ENCODE measurements at regions not wholly inside any gene's neighbourhood (a gene's known extent, or its start where the extent isn't known, plus 50 kb on each side); places are given as distances from the start of the nearest gene placed in this dataset.
"Not testable (repeated sequence)": the region's sequence is repeated elsewhere in the genome, so short reads cannot be mapped to it uniquely, and the experiment has no call there.

DNA sequence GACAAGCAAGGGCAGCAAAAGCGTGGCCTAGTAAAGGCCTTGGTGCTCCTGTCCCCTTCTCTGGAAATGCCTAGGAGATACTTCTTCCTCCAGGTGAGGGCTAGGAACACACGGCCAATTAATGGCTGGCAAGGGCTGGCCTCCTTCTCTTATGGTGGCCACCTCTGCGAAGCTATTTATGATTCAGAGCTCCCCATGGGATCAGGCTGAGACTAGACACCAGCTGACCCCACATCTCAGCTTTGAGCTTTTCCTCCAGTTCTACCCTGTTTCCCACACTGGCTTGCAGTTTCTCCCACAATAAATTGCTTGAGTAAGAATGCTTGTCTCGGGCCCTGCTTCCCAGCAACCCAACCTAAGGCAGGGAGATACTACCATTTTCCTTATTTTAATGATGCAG is 53.7 kb downstream of the CAMK2N1 start:
- no peak for DNase-seq (ENCODE audit: low spot score)

DNA sequence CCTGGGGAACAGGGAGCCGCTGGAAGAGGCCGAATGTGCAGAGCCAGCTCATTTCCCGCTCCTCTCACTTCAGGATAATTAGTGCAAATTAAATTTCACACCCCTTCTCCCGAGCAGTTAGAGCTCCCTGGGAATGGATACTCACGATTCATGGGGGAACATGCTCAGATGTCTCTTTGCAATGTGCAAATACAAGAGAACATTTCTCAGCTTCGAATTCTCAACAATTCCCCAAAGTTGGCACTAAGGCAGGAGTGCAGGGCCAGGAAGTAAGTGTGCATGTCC is 54.9 kb downstream of the CAMK2N1 start:
- DNase-seq (ENCODE audit: low spot score), result no peak

DNA sequence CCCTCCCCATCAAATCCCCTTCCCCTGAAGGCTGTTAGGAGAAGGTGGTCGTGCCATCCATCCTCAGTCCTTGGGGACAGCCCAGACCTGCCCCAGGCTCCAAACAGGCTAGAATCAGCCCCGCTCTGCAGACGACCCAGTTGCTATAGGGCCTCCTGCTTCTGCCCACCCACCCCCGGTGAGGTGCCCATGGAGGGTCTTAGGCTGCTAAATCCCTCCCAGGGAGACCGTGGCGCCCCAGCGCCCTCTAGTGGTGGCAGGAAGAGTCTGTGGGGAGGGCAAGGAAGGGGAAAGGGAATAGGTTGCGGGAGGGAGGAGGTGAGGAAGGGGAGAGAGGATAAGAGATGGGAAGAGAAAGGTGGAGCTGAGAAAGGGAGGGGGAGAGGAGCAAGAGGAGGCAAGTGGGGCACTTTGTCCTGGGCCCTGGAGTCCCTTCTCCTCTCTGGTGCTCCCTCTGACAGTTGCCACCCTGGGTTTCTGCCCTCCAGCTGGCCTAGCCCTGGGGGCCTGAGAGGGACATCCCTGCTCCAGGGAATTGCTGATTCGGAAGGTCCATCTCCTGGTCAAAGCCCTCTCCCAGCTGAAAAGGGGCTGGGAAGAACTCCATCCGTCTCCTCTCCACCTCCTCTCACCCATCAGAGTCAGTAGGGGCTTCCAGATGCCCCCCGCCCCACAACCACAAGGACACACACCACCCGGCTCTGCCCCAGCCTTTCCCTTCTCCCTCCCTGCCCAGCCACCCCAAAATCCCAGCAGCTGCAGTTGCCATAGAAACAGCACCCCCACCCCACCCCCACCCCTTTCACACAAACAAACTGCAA is 55.4 kb downstream of the CAMK2N1 start:
- peak; percentile 63 for DNase-seq (ENCODE audit: low spot score)

GRCh38 chr1:20429296-20429695 is 56.7 kb downstream of the CAMK2N1 start:
- DNase-seq (ENCODE audit: low spot score), result no peak

DNA sequence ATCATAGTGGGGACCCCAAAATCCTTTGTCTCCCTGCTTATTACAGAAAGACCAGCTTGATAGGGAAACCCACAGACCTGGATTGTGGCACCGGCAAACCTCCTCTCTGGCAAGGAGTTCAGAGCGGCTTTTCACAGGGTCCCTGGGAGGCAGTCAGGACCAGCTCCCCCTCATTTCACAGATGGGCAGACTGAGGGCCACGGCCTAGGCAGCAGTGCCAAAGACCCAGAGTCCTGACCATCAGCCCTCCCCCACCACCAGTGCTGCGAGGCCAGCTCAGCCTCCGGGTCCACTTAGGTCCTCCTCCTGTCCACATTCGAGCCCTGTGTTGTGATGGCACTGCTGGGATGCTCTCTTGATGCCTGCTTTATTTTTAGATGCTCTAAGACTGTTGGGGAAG is 57.2 kb downstream of the CAMK2N1 start:
- no peak for DNase-seq (ENCODE audit: low spot score)

GRCh38 chr1:20426923-20427322 is 59.1 kb downstream of the CAMK2N1 start:
- DNase-seq (ENCODE audit: low spot score), result no peak

GRCh38 chr1:20426371-20426770 is 59.6 kb downstream of the CAMK2N1 start:
- no peak for DNase-seq (ENCODE audit: low spot score)

DNA sequence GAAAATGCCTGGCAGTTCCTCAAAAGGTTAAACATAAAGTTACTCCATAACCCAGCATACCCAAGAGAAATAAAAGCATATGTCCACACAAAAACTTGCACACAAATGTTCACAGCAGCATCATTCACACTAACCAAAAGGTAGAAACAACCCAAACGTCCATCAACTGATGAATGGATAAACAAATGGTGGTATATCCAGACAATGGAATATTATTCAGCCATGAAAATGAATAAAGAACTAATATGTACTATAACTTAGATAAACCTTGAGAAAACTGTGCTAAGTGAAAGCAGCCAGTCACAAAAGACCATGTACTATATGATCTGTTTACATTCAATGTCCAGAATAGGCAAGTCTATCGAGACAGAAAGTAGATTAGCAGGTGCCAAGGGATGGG is 60.4 kb downstream of the CAMK2N1 start:
- DNase-seq (ENCODE audit: low spot score), result no peak

DNA sequence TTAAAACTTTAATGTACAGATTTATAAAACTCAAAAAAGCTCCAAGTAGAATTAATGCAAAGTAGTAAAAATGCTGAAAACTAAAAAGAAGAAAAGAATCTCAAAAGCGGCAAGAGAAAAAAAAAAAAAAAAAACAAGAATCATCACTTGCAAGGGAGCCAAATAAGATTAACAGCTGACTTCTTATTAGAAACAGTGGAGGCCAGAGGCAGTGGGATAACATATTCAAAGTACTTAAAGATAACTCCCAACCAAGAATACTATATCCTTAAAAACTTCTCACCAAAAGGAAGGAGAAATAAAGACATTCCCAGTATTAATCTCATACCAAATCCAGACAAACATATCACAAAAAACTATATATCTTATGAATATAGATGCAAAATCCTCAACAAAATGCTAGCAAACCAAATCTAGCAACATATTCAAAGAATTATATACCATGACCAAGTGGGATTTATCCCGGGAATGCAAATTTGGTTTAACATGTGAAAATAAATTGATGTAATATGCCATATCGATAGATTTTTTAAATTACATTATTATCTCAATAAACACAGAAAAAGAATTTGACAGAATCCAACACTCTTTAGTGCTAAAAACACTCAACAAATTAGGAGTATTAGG is 62.7 kb downstream of the CAMK2N1 start:
- DNase-seq (ENCODE audit: low spot score), result no peak

DNA sequence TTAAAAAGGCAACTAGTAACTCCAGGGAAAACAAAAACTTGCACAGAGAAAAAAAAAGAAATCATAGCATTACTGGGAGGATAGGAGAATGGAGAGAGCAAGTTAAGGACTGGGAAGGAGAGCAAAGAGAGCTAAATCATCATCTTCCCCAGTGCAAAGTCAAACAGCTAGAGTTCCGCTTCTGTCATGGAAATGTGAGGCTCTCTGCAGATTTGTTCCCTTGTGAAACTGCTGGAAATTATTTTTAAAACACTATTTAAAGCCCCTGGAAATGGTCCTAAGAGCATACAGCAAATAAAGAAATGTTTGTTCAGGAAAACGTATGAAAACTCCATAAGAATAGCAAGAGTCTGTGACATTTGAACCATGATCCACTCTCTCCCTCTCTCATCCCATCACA is 64.6 kb downstream of the CAMK2N1 start:
- DNase-seq (ENCODE audit: low spot score), result no peak

- DNase-seq (ENCODE audit: low spot score), result no peak
Observed at GRCh38 chr1:20417581-20417980, 68.4 kb downstream of the CAMK2N1 start.

GRCh38 chr1:20416706-20417105 is 69.3 kb downstream of the CAMK2N1 start:
- DNase-seq (ENCODE audit: low spot score), result no peak

DNA sequence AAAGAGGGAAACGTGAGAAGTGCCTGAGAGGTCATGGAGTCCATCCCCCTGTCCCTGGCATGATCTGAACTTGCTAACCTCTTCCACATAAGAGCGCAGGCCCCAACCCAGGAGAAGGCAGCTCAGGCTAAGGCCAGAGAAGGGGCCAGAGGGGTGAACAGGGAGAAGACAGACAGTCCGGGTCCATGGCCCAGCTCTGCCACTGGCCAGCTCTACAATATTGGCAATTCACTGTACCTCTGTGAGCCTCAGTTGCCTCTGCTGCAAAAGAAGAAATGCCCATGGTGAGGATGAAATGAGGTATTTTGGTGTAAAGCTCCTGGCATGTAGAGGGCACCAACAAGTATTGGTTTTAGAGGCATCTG is 72.3 kb downstream of the CAMK2N1 start:
- no peak for DNase-seq (ENCODE audit: low spot score)

DNA sequence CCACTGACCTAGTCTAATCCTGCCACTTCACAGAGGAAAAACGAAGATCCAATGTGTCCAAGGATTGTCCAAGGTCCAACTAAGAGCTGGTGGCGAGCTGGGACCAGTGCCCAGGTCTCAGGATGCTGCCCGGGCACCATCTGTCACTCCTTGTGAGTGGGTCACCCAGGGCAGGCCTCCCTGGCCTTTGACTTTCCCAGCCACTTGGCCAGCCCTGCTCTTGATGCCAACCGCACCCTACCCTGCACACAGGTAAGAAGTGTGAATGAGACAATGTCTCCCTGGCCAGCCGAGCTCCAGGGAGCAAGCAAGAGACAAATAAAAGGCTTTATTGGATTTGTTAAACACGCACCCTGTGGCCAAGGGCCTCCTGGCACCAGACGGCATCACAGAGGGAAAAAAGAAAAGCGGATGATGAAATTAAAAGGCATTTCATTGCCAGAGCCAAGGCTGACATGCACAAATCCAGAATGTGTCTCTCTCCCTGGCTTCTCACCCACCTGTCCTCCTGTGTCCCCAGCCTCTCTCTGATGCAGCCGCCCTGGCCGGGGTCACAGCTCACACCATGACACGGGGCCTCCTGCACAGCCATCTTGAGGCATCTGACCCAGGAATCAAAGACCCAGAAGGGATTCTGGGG is 72.8 kb downstream of the CAMK2N1 start:
- no peak for DNase-seq (ENCODE audit: low spot score)

DNA sequence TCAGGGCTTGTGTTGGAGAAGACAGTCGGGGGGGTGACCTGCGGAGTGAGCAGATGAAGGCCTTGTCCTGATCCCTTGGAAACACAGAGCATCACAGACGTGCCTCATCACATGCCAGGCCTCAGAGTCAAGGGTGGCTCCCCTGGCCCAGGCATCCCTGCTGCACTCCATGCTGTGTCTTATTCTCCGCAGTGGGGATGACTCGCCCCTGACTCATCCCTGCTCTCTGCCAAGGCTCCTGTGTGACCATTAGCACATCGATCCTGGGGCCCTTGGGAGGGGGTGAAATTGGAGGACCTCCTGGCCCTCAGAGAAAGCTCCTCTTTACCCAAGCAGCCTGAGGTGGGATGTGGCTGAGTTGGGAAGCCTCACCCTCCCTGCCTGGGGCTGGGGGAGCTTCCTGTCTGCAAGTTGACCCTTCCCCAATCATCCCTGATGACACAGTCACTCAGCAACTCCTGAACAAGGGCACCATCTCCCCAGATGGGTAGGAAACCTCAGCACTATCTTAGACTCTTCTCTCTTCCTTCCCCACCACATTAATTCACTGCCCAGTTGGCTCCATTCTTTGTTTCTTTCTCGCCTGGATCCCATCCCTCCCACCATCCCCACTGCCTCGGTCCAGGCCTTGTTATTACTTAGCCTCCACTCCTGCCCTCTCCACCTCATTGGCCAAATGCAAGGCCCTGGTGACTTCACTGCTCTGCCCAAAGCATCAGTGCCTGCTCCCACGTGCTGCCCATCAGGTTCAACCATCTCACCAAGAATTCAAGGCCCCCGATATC is 74.6 kb downstream of the CAMK2N1 start:
- no peak for DNase-seq (ENCODE audit: low spot score)

GRCh38 chr1:20410503-20410902 is 75.5 kb downstream of the CAMK2N1 start:
- peak; percentile 64 for DNase-seq (ENCODE audit: low spot score)

DNA sequence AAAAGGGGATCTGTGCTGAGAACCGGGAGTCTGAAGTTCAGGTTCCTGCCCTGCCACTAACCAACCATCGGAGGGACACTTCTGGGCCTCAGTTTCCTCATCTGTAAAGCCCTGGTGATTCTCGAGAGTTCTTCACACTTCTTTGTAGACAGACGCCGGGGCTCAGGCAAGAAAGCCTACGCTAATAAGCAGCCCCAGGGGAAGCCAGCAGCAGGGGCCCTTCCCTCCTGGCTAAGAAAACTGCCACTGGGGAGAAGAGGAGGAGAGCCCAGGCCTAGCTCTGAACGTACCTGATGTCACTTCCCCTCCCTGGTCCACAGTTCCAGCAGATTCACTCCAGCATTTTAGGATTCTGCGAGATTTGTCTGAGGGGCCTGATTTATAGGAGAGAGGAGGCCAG is 76.0 kb downstream of the CAMK2N1 start:
- no peak for DNase-seq (ENCODE audit: low spot score)

- no peak for DNase-seq (ENCODE audit: low spot score)
Observed at GRCh38 chr1:20409012-20409411, 77.0 kb downstream of the CAMK2N1 start.

DNA sequence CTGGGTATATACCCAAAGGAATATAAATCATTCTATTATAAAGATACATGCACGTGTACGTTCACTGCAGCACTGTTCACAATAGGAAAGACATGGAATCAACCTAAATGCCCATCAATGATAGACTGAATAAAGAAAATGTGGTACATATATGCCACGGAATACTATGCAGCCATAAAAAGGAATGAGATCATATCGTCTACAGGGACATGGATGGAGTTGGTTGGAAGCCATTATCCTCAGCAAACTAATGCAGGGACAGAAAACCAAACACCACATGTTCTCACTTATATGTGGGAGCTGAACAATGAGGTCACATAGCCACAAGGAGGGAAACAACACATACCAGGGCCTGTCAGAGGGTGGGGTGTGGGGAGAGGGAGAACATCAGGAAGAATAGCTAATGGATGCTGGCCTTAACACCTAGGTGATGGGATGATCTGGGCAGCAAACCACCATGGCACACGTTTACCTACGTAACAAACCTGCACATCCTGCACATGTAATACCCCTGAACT is 77.8 kb downstream of the CAMK2N1 start:
- not testable (repeated sequence) for DNase-seq (ENCODE audit: low spot score)

DNA sequence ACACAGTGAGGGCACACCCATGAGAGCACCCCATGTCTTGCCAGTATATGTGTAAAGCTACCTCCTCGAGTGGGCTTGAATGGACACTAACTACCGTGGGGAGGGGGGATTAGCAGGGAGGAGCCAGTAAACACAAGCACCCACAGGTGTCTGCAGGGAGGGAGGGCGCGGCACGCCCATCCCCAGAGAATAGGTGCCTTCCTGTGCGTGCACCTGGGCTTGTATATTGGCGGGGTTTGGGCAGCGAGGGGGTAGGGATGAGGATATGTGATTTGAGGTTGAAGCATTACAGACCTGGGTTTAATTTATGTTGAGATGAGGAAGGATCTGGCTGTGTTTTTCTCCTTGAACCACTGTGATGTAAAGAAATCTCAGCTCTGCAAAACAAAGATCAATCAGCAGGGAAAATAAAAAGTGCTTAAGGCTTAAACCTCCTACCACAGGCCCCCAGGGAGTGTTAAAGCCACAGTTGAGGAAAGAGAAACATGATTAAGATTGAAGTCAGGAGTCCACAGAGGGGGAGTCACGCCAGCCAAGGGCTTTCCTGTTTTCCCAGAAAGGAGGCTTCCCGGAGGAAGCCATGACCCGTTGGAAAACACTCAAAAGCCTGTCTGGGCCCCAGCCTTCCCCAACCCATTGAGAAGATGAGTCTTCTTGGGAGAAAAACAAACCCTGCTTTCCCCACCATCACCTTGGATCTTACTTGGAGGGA is 80.0 kb downstream of the CAMK2N1 start:
- no peak for DNase-seq (ENCODE audit: low spot score)

GRCh38 chr1:20405051-20405754 is 80.8 kb downstream of the CAMK2N1 start:
- no peak for DNase-seq (ENCODE audit: low spot score)

Data from Ammon's horn (tissue), 1 donor.